Stimulated activated CD4-positive, alpha-beta T cell treated with anti-CD3 and anti-CD28 coated beads, TNF-alpha, amount 100 ng/mL, for 48 hours (primary cell): ENCODE measurements at regions not wholly inside any gene's neighbourhood (a gene's known extent, or its start where the extent isn't known, plus 50 kb on each side); places are given as distances from the start of the nearest gene placed in this dataset.

Experiments used
- DNase-seq, 3 donors: peaks; one replicate each; pipeline ENCODE4 v3.0.0-alpha.2; 2020; ENCODE audit warnings: low read depth in 3 of 3

GRCh38 chr10:78851647-78852046 lies 217.1 kb upstream of the ZMIZ1 start:
- no peak for DNase-seq

- DNase-seq: no peak
Measured at GRCh38 chr10:78852466-78853240, 216.1 kb upstream of the ZMIZ1 start.

- no peak for DNase-seq
Measured at GRCh38 chr10:78853864-78854263, 214.9 kb upstream of the ZMIZ1 start.

- no peak for DNase-seq
Measured at GRCh38 chr10:78856421-78856820, 212.3 kb upstream of the ZMIZ1 start.

GRCh38 chr10:78857193-78857592 lies 211.6 kb upstream of the ZMIZ1 start:
- no peak for DNase-seq

- DNase-seq: no peak
Measured at GRCh38 chr10:78859266-78859665, 209.5 kb upstream of the ZMIZ1 start.

- no peak for DNase-seq
Measured at GRCh38 chr10:78859769-78860168, 209.0 kb upstream of the ZMIZ1 start.

- no peak for DNase-seq
Measured at GRCh38 chr10:78860260-78860914, 208.4 kb upstream of the ZMIZ1 start.

- no peak for DNase-seq
Measured at GRCh38 chr10:78861529-78862327, 207.0 kb upstream of the ZMIZ1 start.

GRCh38 chr10:78862328-78862640 lies 206.5 kb upstream of the ZMIZ1 start:
- no peak for DNase-seq

GRCh38 chr10:78863140-78863905 lies 205.4 kb upstream of the ZMIZ1 start:
- no peak for DNase-seq

- no peak for DNase-seq
Measured at GRCh38 chr10:78863906-78864239, 204.9 kb upstream of the ZMIZ1 start.

- DNase-seq: no peak
Measured at GRCh38 chr10:78864761-78865537, 203.8 kb upstream of the ZMIZ1 start.

- no peak for DNase-seq
Measured at GRCh38 chr10:78865538-78865875, 203.3 kb upstream of the ZMIZ1 start.

- no peak for DNase-seq
Measured at GRCh38 chr10:78865931-78866717, 202.6 kb upstream of the ZMIZ1 start.

- no peak for DNase-seq
Measured at GRCh38 chr10:78866731-78867554, 201.8 kb upstream of the ZMIZ1 start.

- no peak for DNase-seq
Measured at GRCh38 chr10:78867555-78867939, 201.2 kb upstream of the ZMIZ1 start.

- DNase-seq: no peak
Measured at GRCh38 chr10:78868048-78868447, 200.7 kb upstream of the ZMIZ1 start.

GRCh38 chr10:78868456-78868855 lies 200.3 kb upstream of the ZMIZ1 start:
- DNase-seq: no peak

GRCh38 chr10:78868861-78869260 lies 199.9 kb upstream of the ZMIZ1 start:
- no peak for DNase-seq
